Occipital lobe (tissue), 1 donor: ENCODE measurements at regions not wholly inside any gene's neighbourhood (a gene's known extent, or its start where the extent isn't known, plus 50 kb on each side); places are given as distances from the start of the nearest gene placed in this dataset.
"Not testable (repeated sequence)": the region's sequence is repeated elsewhere in the genome, so short reads cannot be mapped to it uniquely, and the experiment has no call there.

ENCODE experiments used
- DNase-seq: peaks from one replicate; lab custom pipeline; 2025; lab: John Stamatoyannopoulos, UW

DNA sequence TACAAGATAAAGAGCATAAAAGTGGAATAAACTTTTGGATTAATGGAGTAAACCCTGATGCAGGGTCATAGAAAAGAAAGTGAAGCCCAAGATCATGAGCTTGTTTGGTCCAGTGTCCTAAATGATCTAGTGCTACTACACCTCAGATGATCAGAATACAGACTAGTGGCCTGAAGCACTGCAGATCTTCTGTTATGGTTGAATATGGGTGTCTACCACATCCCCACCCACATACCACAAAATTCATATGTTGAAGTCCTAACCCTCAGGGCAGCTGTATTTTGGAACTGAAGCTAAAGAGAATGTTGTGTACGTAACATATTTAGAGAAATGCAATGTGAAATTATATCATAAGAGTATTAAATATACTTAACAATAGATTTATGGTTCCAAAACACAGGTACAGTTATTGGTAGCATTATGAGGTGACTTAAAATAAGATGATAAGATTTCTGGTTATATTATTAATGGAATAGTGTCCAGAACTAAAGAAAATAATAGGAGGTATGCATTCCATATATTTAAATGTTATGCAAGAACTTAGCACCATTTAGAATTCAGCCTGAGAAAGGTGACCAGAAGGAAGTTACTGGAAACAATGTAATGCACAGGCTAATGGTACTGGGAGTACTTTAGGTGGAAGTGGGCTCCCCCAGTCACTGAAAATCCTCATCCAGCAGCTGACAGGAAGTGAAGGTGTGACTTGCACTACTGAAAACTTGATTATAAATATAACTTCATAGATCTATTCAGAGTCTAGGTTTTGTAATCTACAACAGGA is 1155.1 kb downstream of the TAF11L14 start:
- no peak for DNase-seq

- no peak for DNase-seq
These were observed 1157.9 kb downstream of the TAF11L14 start for GRCh38 chr5:18792145-18792544.

- no peak for DNase-seq
These were observed 1163.0 kb downstream of the TAF11L14 start for GRCh38 chr5:18797222-18797621.

DNA sequence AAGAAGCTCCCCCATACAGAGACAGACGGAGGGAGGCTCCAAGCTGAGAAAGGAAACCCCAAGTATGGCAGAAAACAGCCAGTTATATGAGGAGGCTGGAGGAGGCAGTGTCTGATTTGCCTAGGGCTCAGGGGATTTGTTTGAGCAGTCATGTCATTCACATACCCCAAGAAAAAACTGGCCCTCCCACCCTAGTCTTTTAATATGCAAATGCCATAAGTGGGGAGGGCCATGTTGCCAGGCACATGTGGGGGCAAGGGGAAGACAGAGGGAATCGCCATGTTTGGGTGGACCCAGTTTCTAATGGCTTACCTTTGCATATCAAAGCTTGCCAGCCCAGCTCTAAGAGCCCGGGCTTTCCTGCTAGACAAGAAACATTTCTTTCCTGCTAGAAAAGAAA is 1163.8 kb downstream of the TAF11L14 start:
- no peak for DNase-seq

DNA sequence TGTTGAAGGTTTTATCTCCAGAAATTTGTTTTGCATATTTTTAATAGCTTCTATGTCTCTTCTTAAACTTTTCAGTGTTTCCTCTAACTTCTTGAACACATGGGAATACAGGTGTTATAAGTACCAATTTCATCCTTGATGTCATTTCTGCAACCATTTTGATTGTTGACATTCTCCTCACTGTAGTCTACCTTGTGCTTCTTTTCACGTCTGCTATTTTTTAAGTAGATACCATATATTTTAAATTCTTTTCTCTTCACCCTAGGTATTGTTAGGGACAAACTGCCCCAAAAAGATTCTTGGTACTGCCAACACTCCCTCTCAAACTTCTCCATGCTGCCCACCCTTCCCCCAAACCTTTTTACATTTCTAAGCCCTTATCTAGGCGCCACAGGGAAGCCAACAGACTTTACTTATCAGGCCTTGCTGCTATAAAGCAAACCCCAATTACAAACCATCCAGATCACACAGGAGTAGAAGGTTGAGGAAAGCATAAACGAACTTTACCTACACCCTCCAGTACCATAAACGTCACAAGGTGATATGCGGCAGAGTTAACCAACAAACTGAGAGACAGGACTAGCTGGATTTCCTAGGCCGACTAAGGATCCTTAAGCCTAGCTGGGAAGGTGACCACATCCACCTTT is 1165.3 kb downstream of the TAF11L14 start:
- no peak for DNase-seq

- no peak for DNase-seq
These were observed 1166.2 kb downstream of the TAF11L14 start for GRCh38 chr5:18800293-18801025.

- DNase-seq: not testable (repeated sequence)
These were observed 1167.2 kb downstream of the TAF11L14 start for GRCh38 chr5:18801413-18801812.

DNA sequence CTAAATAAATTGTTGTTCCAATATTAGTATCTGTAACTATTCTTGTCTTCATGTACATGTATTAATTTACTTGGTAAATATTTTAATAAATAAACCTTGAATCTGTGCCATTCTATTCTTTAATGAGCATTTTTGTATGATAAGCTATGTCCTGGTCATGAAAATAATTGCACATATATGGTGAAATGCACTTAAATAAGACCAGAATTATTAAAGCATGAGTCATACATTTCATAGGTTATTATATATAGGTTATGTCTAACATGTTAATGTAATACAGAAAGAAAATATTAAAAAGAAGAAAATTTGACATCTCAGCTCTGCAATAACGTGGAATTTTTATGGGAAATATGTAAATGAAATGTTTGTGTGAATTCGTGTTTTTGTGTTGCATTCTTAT is 1168.1 kb downstream of the TAF11L14 start:
- no peak for DNase-seq

DNA sequence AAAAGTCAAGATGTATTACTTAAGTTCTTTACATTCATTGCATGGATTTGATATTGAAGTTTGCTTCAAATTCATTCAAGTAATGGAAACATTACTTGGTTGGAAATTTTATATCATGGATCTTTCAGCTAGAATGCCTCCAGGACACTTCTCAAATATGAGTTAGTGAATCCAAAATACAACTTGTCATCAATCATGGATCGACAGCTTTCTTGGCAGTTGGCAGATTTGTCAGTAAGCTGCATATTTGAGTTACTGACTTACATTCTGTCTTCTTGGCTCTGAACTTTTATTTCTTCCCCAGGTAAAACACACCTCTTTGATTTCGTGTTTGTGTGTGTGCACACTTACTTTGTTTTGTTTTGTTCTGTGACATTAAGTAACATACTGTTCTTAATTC is 1171.1 kb downstream of the TAF11L14 start:
- DNase-seq: no peak

DNA sequence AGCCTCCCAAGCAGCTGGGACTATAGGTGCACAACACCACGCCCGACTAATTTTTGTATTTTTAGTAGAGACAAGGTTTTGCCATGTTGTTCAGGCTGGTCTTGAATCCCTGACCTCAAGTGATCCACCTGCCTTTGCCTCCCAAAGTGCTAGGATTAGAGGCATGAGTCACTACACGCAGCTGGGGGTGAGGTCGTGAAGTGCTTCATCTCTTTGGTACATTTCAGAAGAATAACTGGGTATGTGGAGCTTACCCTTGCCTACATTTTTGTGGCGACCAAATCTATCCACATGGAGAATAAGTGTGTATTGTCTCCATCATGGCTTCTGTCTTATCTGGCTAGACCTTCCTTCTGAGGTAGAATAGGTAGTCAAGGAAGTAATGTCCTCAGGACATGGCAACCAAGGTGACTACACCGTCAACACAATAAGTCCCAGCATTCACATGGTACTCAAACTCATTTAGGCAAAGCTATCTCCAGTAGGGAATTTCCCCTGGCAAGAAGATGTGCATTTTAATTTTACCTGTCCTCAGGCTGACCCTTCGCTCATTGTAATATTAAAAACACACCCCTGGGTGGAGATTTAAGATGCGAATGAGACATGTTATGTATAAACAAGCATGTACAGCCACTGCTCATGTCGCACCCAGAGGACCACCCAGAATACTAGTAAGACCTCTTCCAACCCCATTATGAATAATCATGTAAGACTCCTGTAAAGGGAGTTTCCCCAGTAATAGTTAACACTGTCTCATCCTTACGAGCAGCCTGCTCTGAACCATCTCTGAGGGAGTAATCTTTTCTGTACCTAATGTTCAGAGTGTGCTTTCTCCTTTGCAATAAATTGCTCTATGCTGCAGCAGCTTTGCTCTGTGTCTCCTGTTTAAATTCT is 1173.2 kb downstream of the TAF11L14 start:
- DNase-seq: no peak

- no peak for DNase-seq
These were observed 1176.3 kb downstream of the CDH18 start for GRCh38 chr5:18811661-18812060.

- DNase-seq: no peak
These were observed 1159.6 kb downstream of the CDH18 start for GRCh38 chr5:18828351-18828750.

GRCh38 chr5:18829539-18829938 is 1158.5 kb downstream of the CDH18 start:
- DNase-seq: no peak

GRCh38 chr5:18850216-18850615 is 1137.8 kb downstream of the CDH18 start:
- DNase-seq: no peak

DNA sequence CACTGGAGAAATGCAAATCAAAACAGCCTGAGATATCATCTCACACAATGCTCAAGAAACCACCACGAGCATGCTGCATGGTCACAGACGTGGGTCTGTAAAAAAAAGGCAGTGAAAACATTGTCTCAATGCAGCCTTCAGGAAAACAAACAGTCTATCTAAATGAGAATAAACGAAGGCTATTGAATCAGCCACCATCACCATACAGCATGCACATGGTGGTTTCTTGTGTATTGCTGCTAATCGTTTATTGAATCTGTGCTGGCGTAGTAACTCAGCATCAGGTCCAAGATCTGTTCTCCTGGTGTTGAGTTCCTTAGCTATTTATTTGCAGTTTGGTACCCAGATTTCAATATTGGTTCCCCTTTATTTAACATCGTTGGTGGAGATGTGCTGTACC is 1115.0 kb downstream of the CDH18 start:
- no peak for DNase-seq

DNA sequence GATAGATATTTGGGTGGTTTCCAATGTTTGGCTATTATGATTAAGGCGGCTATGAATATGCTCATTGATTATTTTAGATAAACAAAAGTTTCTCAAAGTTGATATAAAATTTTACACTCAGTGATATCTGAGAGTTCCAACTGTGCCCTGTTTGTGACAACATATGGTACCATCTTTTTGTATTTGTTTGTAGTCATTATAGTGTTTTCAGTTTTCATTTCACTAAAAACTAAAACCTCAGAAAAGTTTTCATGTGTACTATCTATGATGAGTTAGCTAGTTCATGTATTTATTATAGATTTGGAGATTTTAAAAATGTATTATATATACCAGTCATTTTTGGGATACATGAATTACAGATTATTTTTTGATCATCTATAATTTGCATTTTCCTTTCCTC is 1111.4 kb downstream of the CDH18 start:
- DNase-seq: no peak

- DNase-seq: no peak
These were observed 1106.4 kb downstream of the CDH18 start for GRCh38 chr5:18881615-18882014.

- DNase-seq: no peak
These were observed 1105.8 kb downstream of the CDH18 start for GRCh38 chr5:18882154-18882553.

- no peak for DNase-seq
These were observed 1099.2 kb downstream of the CDH18 start for GRCh38 chr5:18888821-18889220.

GRCh38 chr5:18900644-18901043 is 1087.4 kb downstream of the CDH18 start:
- no peak for DNase-seq

GRCh38 chr5:18920966-18921365 is 1067.0 kb downstream of the CDH18 start:
- no peak for DNase-seq

DNA sequence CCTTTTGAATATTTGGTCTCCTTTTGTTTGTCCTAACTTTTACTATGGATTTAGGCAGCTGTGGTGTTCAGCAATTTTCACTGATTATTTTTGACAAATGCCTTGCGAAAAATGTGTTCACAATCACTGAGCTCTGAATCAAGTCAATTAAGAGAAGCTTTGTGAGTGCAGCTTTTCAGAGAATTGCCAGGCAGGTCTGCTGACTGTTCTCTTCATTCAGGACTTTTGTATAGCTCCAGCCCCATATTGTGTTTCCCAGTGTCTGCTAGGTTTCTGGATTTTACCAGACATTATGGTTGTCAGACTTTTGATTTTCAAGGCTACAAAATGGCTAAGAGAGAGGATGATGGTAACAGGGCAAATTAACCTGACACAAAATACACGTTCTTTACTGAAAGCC is 1055.9 kb downstream of the CDH18 start:
- no peak for DNase-seq
